GM18909 (cell line): ENCODE measurements at regions not wholly inside any gene's neighbourhood (a gene's known extent, or its start where the extent isn't known, plus 50 kb on each side); places are given as distances from the start of the nearest gene placed in this dataset.
"Not testable (repeated sequence)": the region's sequence is repeated elsewhere in the genome, so short reads cannot be mapped to it uniquely, and the experiment has no call there.

Source experiments
- ATAC-seq: cut with Tn5 transposase; IDR thresholded peaks from one replicate; pipeline ENCODE4 v1.9.1; 2021; ENCODE audit warnings: mild to moderate bottlenecking; ENCODE audit not compliant: unreplicated experiment, poor library complexity

- ATAC-seq, result no peak
These were observed 179.5 kb upstream of the CXCL12 start for GRCh38 chr10:44564361-44564760.

- no peak for ATAC-seq
These were observed 179.9 kb upstream of the CXCL12 start for GRCh38 chr10:44564790-44565189.

GRCh38 chr10:44566786-44567185 lies 181.9 kb upstream of the CXCL12 start:
- no peak for ATAC-seq

- ATAC-seq, result no peak
These were observed 182.6 kb upstream of the CXCL12 start for GRCh38 chr10:44567471-44567870.

- no peak for ATAC-seq
These were observed 184.5 kb upstream of the CXCL12 start for GRCh38 chr10:44569193-44570091.

- ATAC-seq, result no peak
These were observed 186.8 kb upstream of the CXCL12 start for GRCh38 chr10:44571701-44572100.

- ATAC-seq, result no peak
These were observed 187.2 kb upstream of the CXCL12 start for GRCh38 chr10:44572146-44572545.

GRCh38 chr10:44573821-44574220 lies 188.9 kb upstream of the CXCL12 start:
- ATAC-seq, result no peak

- ATAC-seq, result no peak
These were observed 189.9 kb upstream of the CXCL12 start for GRCh38 chr10:44574596-44575480.

- ATAC-seq, result no peak
These were observed 190.9 kb upstream of the CXCL12 start for GRCh38 chr10:44575601-44576380.

GRCh38 chr10:44576702-44577191 lies 191.8 kb upstream of the CXCL12 start:
- ATAC-seq, result no peak

GRCh38 chr10:44577533-44577932 lies 192.6 kb upstream of the CXCL12 start:
- ATAC-seq, result no peak

- ATAC-seq, result no peak
These were observed 193.4 kb upstream of the CXCL12 start for GRCh38 chr10:44578271-44578670.

GRCh38 chr10:44578963-44579362 lies 194.1 kb upstream of the CXCL12 start:
- ATAC-seq, result not testable (repeated sequence)

GRCh38 chr10:44581996-44582395 lies 197.1 kb upstream of the CXCL12 start:
- ATAC-seq, result no peak

- ATAC-seq, result no peak
These were observed 202.8 kb upstream of the CXCL12 start for GRCh38 chr10:44587488-44588318.

GRCh38 chr10:44589181-44589943 lies 204.5 kb upstream of the CXCL12 start:
- no peak for ATAC-seq

- ATAC-seq, result no peak
These were observed 205.1 kb upstream of the CXCL12 start for GRCh38 chr10:44589944-44590449.
